ENCODE measurements at regions not wholly inside any gene's neighbourhood (a gene's known extent, or its start where the extent isn't known, plus 50 kb on each side); places are given as distances from the start of the nearest gene placed in this dataset.

DNA sequence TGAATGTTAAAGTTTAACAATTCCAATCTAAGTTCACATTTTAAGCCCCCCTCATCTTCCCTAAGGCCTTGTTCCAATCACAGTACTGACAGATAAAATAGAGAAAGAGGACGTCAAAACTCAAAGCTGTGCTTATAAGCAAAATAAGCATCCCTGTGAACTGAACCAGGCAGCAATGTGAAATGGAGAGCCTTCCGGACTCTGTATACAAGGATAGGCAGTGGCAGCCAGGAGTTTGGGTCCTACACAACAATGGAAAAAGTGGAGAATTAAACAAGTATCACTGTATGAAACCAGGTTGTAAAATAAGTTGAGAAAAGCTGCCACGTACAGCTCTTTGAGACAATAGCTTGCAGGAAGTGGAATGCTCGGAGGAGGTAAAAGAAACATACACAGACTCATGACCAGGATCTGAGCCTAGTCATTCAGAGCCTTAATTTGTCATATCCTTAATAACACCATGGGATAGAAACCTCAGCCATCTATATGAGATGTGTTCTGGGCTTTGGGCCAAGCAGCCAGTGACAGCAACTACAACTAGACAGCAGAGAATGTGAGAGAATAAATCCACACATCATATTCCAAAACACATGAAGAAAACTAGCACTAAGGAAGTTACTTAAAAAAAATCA lies 55.2 kb upstream of the PALMD start:
- Histone ChIP-seq H3K4me3 (ENCODE audit: low read length) (no peak overlapping the region), H3K27me3 (ENCODE audit: control insufficient read depth in 1 of 2, insufficient read depth in 2 of 2, low read length in 2 of 2) (no peaks in the 10 kb centered on the region), H3K9me3 (ENCODE audit: control insufficient read depth in 1 of 2, insufficient read depth in 1 of 2, low read length in 2 of 2) (no peaks in the 10 kb centered on the region), H3K4me1 (ENCODE audit: insufficient read depth, low read length) (no peaks in the 10 kb centered on the region), H3K36me3 (ENCODE audit: insufficient read depth, low read length) (no peaks in the 10 kb centered on the region), H3K27ac (ENCODE audit: low read depth in 1 of 2, low read length in 2 of 2) (no peak overlapping the region)
- ChIA-PET CTCF (no interaction called here), POLR2A (no interaction called here)
- Mint-ChIP-seq H3K4me1 (ENCODE audit: low read depth) (no peaks in the 10 kb centered on the region), H3K27ac (no peak overlapping the region), H3K4me3 (no peak overlapping the region), H3K27me3 (no peaks in the 10 kb centered on the region), H3K36me3 (ENCODE audit: low read depth) (no peaks in the 10 kb centered on the region), H3K9me3 (peaks cover 2% of the 10 kb centered on the region)
- TF ChIP-seq, protein P1, sequence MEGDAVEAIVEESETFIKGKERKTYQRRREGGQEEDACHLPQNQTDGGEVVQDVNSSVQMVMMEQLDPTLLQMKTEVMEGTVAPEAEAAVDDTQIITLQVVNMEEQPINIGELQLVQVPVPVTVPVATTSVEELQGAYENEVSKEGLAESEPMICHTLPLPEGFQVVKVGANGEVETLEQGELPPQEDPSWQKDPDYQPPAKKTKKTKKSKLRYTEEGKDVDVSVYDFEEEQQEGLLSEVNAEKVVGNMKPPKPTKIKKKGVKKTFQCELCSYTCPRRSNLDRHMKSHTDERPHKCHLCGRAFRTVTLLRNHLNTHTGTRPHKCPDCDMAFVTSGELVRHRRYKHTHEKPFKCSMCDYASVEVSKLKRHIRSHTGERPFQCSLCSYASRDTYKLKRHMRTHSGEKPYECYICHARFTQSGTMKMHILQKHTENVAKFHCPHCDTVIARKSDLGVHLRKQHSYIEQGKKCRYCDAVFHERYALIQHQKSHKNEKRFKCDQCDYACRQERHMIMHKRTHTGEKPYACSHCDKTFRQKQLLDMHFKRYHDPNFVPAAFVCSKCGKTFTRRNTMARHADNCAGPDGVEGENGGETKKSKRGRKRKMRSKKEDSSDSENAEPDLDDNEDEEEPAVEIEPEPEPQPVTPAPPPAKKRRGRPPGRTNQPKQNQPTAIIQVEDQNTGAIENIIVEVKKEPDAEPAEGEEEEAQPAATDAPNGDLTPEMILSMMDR (IDR thresholded peaks at IDR 0.05): no peak
- DNase-seq: no peak
- ATAC-seq (ENCODE audit: poor library complexity): no peak
- intact Hi-C loops (cut with DNase I, micrococcal nuclease): no loop called here

DNA sequence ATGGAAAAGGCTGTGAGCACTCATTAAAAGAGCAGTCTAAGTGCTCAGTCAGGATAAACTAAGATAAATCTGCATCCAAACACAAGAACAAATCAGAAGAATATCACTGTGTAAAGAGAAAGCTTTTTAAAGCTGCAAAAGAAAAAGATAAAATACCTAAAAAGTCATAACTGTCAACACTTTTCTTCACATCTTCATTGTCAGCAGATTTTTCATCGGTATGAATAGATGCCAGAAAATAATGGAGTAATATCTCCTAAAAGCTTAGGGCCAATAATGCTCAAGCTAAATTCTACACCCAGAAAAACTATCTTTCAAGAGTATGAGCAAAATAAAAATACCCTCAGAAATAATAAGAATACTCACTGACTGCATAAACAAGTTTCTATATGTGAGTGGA lies 54.0 kb upstream of the PALMD start:
- H3K4me1 Mint-ChIP-seq (ENCODE audit: low read depth): no peaks in the 10 kb centered on the region
- H3K36me3 ChIP-seq (ENCODE audit: insufficient read depth, low read length): no peaks in the 10 kb centered on the region
- DNase-seq (no peak), ATAC-seq (ENCODE audit: poor library complexity) (no peak)
- TF ChIP-seq, protein P1 (IDR thresholded peaks at IDR 0.05): no peak
- H3K4me1 ChIP-seq (ENCODE audit: insufficient read depth, low read length): no peaks in the 10 kb centered on the region
- no peak overlapping the region for H3K27ac Mint-ChIP-seq
- intact Hi-C loops (cut with DNase I, micrococcal nuclease): no loop called here
- H3K36me3 Mint-ChIP-seq (ENCODE audit: low read depth): no peaks in the 10 kb centered on the region
- H3K27me3 ChIP-seq (ENCODE audit: control insufficient read depth in 1 of 2, insufficient read depth in 2 of 2, low read length in 2 of 2): no peaks in the 10 kb centered on the region
- H3K27me3 Mint-ChIP-seq: no peaks in the 10 kb centered on the region
- ChIA-PET POLR2A (no interaction called here), CTCF (no interaction called here)
- peaks cover 2% of the 10 kb centered on the region for H3K9me3 Mint-ChIP-seq
- H3K27ac ChIP-seq (ENCODE audit: low read depth in 1 of 2, low read length in 2 of 2): no peak overlapping the region
- H3K4me3 ChIP-seq (ENCODE audit: low read length): no peak overlapping the region
- H3K4me3 Mint-ChIP-seq: no peak overlapping the region
- H3K9me3 ChIP-seq (ENCODE audit: control insufficient read depth in 1 of 2, insufficient read depth in 1 of 2, low read length in 2 of 2): no peaks in the 10 kb centered on the region

DNA sequence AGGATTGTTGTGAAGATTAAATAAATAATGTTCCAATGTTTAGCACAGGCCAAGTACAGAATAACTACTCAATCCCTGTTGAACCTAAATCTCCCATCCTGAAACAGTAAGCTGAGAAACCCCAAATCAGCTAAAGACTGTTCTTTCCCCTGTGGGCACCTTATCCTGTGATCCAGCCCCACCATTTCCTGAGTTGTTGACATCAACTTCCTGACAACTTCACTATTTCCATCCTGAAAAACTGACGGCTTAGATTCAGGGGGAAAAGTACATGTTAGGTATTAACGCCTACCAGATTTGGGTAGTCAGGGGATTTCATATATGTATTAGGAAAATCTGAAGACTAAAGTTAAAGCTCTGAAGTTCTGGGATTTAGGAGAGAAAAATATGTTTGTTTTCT lies 51.7 kb upstream of the PALMD start:
- no peak for DNase-seq
- intact Hi-C loops (cut with DNase I, micrococcal nuclease): no loop called here
- Histone ChIP-seq H3K4me1 (ENCODE audit: insufficient read depth, low read length) (no peaks in the 10 kb centered on the region), H3K36me3 (ENCODE audit: insufficient read depth, low read length) (no peaks in the 10 kb centered on the region), H3K4me3 (ENCODE audit: low read length) (no peak overlapping the region), H3K9me3 (ENCODE audit: control insufficient read depth in 1 of 2, insufficient read depth in 1 of 2, low read length in 2 of 2) (no peaks in the 10 kb centered on the region), H3K27me3 (ENCODE audit: control insufficient read depth in 1 of 2, insufficient read depth in 2 of 2, low read length in 2 of 2) (no peaks in the 10 kb centered on the region), H3K27ac (ENCODE audit: low read depth in 1 of 2, low read length in 2 of 2) (no peak overlapping the region)
- ATAC-seq (ENCODE audit: poor library complexity): no peak
- H3K36me3 Mint-ChIP-seq (ENCODE audit: low read depth): no peaks in the 10 kb centered on the region
- no peak overlapping the region for H3K4me3 Mint-ChIP-seq
- H3K27ac Mint-ChIP-seq: no peak overlapping the region
- H3K9me3 Mint-ChIP-seq: peaks cover 2% of the 10 kb centered on the region
- H3K4me1 Mint-ChIP-seq (ENCODE audit: low read depth): no peaks in the 10 kb centered on the region
- CTCF ChIA-PET: interaction anchor here (0.7 kb wide), 1 partner anchor 910 kb away, joined by 4 read pairs; no protein-coding TSS in a partner anchor
- TF ChIP-seq, protein P1 (IDR thresholded peaks at IDR 0.05): no peak
- POLR2A ChIA-PET: no interaction called here
- H3K27me3 Mint-ChIP-seq: no peaks in the 10 kb centered on the region

Measured in CD4-positive, alpha-beta T cell (primary cell).